RWPE1 (cell line): ENCODE measurements at regions not wholly inside any gene's neighbourhood (a gene's known extent, or its start where the extent isn't known, plus 50 kb on each side); places are given as distances from the start of the nearest gene placed in this dataset.
A peak's percentile ranks its signal among the peaks of the same experiment; 100 is the strongest.
"Not testable (repeated sequence)": the region's sequence is repeated elsewhere in the genome, so short reads cannot be mapped to it uniquely, and the experiment has no call there.

Experiments
- CTCF ChIA-PET: fragments of 350-600 bp; sonication (Branson Sonifier 250); formaldehyde crosslinking; extraction: SDS; loops from one replicate; lab custom pipeline; 2021; lab: Yijun Ruan, JAX
- POLR2A ChIA-PET: fragments of 400-600 bp; formaldehyde crosslinking; extraction: SDS; loops from one replicate; lab custom pipeline; 2020; ENCODE audit warnings: antibody characterized with exemption; ENCODE audit not compliant: low non-redundant PET; lab: Yijun Ruan, JAX
- DNase-seq: peaks from one replicate; pipeline ENCODE4 v3.0.0; 2012; ENCODE audit warnings: low spot score
- H3K27ac ChIP-seq: fragments of 450-650 bp; 2 replicates; pipeline ENCODE4 v1.5.1; 2017
- CTCF ChIP-seq: fragments of 450-650 bp; conservative IDR thresholded peaks from 2 replicates; pipeline ENCODE4 v1.5.1; 2017; ENCODE audit warnings: low read depth, mild to moderate bottlenecking

GRCh38 chr7:49093218-49093617, 168.9 kb downstream of the CDC14C start:
- H3K27ac ChIP-seq, result no peak overlapping the region
- no peak for TF ChIP-seq CTCF
- DNase-seq, result no peak
- ChIA-PET CTCF (no interaction called here), POLR2A (no interaction called here)

GRCh38 chr7:49094866-49095265, 170.5 kb downstream of the CDC14C start:
- ChIA-PET CTCF (no interaction called here), POLR2A (no interaction called here)
- TF ChIP-seq CTCF, result no peak
- no peak for DNase-seq
- no peak overlapping the region for H3K27ac ChIP-seq

GRCh38 chr7:49099587-49100326, 175.4 kb downstream of the CDC14C start:
- H3K27ac ChIP-seq, result no peak overlapping the region
- POLR2A ChIA-PET, result no interaction called here
- no peak for DNase-seq
- peak; percentile 32 for TF ChIP-seq CTCF
- CTCF ChIA-PET, result no interaction called here

GRCh38 chr7:49100908-49101740, 176.8 kb downstream of the CDC14C start:
- DNase-seq, H3K27ac ChIP-seq, CTCF ChIA-PET, POLR2A ChIA-PET: not testable (repeated sequence)

GRCh38 chr7:49102411-49102810, 178.1 kb downstream of the CDC14C start:
- CTCF ChIA-PET, result no interaction called here
- H3K27ac ChIP-seq, result no peak overlapping the region
- POLR2A ChIA-PET, result no interaction called here
- DNase-seq, result no peak
- TF ChIP-seq CTCF, result no peak

GRCh38 chr7:49111706-49112105, 187.4 kb downstream of the CDC14C start:
- no peak for TF ChIP-seq CTCF
- CTCF ChIA-PET, result interaction anchor here (0.9 kb wide), 1 partner anchor 90 kb away, joined by 3 read pairs; no protein-coding TSS in a partner anchor
- POLR2A ChIA-PET, result no interaction called here

More at GRCh38 chr7:49111706-49112105, 187.4 kb downstream of the CDC14C start:
- no peak for DNase-seq
- no peak overlapping the region for H3K27ac ChIP-seq
